Thymus (tissue), 11 donors: ENCODE measurements at regions not wholly inside any gene's neighbourhood (a gene's known extent, or its start where the extent isn't known, plus 50 kb on each side); places are given as distances from the start of the nearest gene placed in this dataset.

Experiments used
- DNase-seq, 9 donors: peaks; one replicate each; pipeline ENCODE4 v3.0.0-alpha.2; 2013; ENCODE audit warnings: low spot score in 9 of 9, low read depth in 6 of 9, missing footprints in 1 of 9
- H3K27ac ChIP-seq, 2 donors: one replicate each; pipeline ENCODE4 v1.5.1; 2013; ENCODE audit warnings: control low read depth in 1 of 2, low read depth in 1 of 2, low read length in 1 of 2, mild to moderate bottlenecking in 1 of 2, moderate library complexity in 1 of 2
- H3K27me3 ChIP-seq, 2 donors: one replicate each; pipeline ENCODE4 v1.5.1; 2013; ENCODE audit warnings: low read length in 1 of 2; ENCODE audit not compliant: control insufficient read depth in 2 of 2, insufficient read depth in 1 of 2
- H3K36me3 ChIP-seq, 2 donors: one replicate each; pipeline ENCODE4 v1.5.1; 2013; ENCODE audit warnings: low read length in 1 of 2, mild to moderate bottlenecking in 1 of 2, moderate library complexity in 1 of 2; ENCODE audit not compliant: control insufficient read depth in 2 of 2, insufficient read depth in 2 of 2
- H3K4me1 ChIP-seq, 2 donors: one replicate each; pipeline ENCODE4 v1.5.1; 2013; ENCODE audit warnings: low read length in 2 of 2; ENCODE audit not compliant: control insufficient read depth in 2 of 2, insufficient read depth in 2 of 2
- H3K4me3 ChIP-seq, 2 donors: one replicate each; pipeline ENCODE4 v1.5.1; 2013; ENCODE audit warnings: low read length in 2 of 2, control low read depth in 1 of 2, mild to moderate bottlenecking in 1 of 2
- H3K9me3 ChIP-seq, 2 donors: one replicate each; pipeline ENCODE4 v1.5.1; 2013; ENCODE audit warnings: low read length in 1 of 2, mild to moderate bottlenecking in 1 of 2; ENCODE audit not compliant: control insufficient read depth in 2 of 2, insufficient read depth in 1 of 2
- WGBS: extraction: QIAGEN DNeasy Blood & Tissue Kit; methylation state at CpG from one replicate; pipeline ENCODE4 v1.1.7; 2013; 5-methylcytosine and 5-hydroxymethylcytosine counted together
- donor health status: healthy.

- Histone ChIP-seq H3K4me3 (no peak overlapping the region), H3K27ac (no peak overlapping the region), H3K27me3 (peaks cover 0 to 4% of the 10 kb centered on the region in 2 donors), H3K4me1 (no peaks in the 10 kb centered on the region), H3K9me3 (no peaks in the 10 kb centered on the region), H3K36me3 (no peaks in the 10 kb centered on the region)
- 84% methylated on average over 5 of the region's 5 CpGs for WGBS
- no peak for DNase-seq
These were observed 145.5 kb upstream of the MAMLD1 start for GRCh38 chrX:150217609-150218008.

GRCh38 chrX:150219374-150220185 lies 143.5 kb upstream of the MAMLD1 start:
- Histone ChIP-seq H3K36me3 (no peaks in the 10 kb centered on the region), H3K27ac (no peak overlapping the region), H3K9me3 (no peaks in the 10 kb centered on the region), H3K4me1 (no peaks in the 10 kb centered on the region), H3K4me3 (no peak overlapping the region), H3K27me3 (peaks cover 0 to 4% of the 10 kb centered on the region in 2 donors)
- WGBS, result 94% methylated on average over 17 of the region's 17 CpGs
- DNase-seq, result no peak

GRCh38 chrX:150223176-150224015 lies 139.7 kb upstream of the MAMLD1 start:
- H3K36me3 ChIP-seq, result no peaks in the 10 kb centered on the region
- H3K9me3 ChIP-seq, result no peaks in the 10 kb centered on the region
- H3K4me3 ChIP-seq, result no peak overlapping the region
- DNase-seq, result no peak
- H3K27me3 ChIP-seq, result peaks cover 0 to 4% of the 10 kb centered on the region in 2 donors
- H3K4me1 ChIP-seq, result no peaks in the 10 kb centered on the region
- no peak overlapping the region for H3K27ac ChIP-seq
- WGBS, result 99% methylated on average over 12 of the region's 12 CpGs

- DNase-seq, result no peak
- no peaks in the 10 kb centered on the region for H3K36me3 ChIP-seq
- H3K4me3 ChIP-seq, result no peak overlapping the region
- H3K27ac ChIP-seq, result no peak overlapping the region
- peaks cover 0 to under 1% of the 10 kb centered on the region in 2 donors for H3K27me3 ChIP-seq
- no peaks in the 10 kb centered on the region for H3K4me1 ChIP-seq
- WGBS, result 75% methylated on average over 3 of the region's 3 CpGs
- no peaks in the 10 kb centered on the region for H3K9me3 ChIP-seq
These were observed 138.4 kb upstream of the MAMLD1 start for GRCh38 chrX:150224676-150225075.

- Histone ChIP-seq H3K4me1 (no peaks in the 10 kb centered on the region), H3K27me3 (no peaks in the 10 kb centered on the region), H3K4me3 (no peak overlapping the region), H3K36me3 (no peaks in the 10 kb centered on the region), H3K9me3 (no peaks in the 10 kb centered on the region), H3K27ac (no peak overlapping the region)
- WGBS, result 94% methylated on average over 3 of the region's 3 CpGs
- no peak for DNase-seq
These were observed 137.9 kb upstream of the MAMLD1 start for GRCh38 chrX:150225266-150225665.

GRCh38 chrX:150225756-150226155 lies 137.4 kb upstream of the MAMLD1 start:
- H3K4me1 ChIP-seq, result no peaks in the 10 kb centered on the region
- H3K27ac ChIP-seq, result no peak overlapping the region
- H3K27me3 ChIP-seq, result no peaks in the 10 kb centered on the region
- DNase-seq, result no peak
- no peak overlapping the region for H3K4me3 ChIP-seq
- WGBS, result 88% methylated on average over 11 of the region's 11 CpGs
- no peaks in the 10 kb centered on the region for H3K9me3 ChIP-seq
- no peaks in the 10 kb centered on the region for H3K36me3 ChIP-seq

GRCh38 chrX:150226223-150226965 lies 136.7 kb upstream of the MAMLD1 start:
- Histone ChIP-seq H3K27me3 (no peaks in the 10 kb centered on the region), H3K4me1 (no peaks in the 10 kb centered on the region), H3K9me3 (no peaks in the 10 kb centered on the region), H3K36me3 (no peaks in the 10 kb centered on the region), H3K4me3 (no peak overlapping the region), H3K27ac (no peak overlapping the region)
- no peak for DNase-seq
- WGBS, result 98% methylated on average over 9 of the region's 9 CpGs

- 16% methylated on average over 7 of the region's 7 CpGs for WGBS
- H3K27ac ChIP-seq, result no peak overlapping the region
- H3K4me1 ChIP-seq, result no peaks in the 10 kb centered on the region
- no peaks in the 10 kb centered on the region for H3K36me3 ChIP-seq
- DNase-seq, result peak in 1 of 9 donors; percentile 2
- H3K9me3 ChIP-seq, result no peaks in the 10 kb centered on the region
- no peak overlapping the region for H3K4me3 ChIP-seq
- H3K27me3 ChIP-seq, result no peaks in the 10 kb centered on the region
These were observed 135.7 kb upstream of the MAMLD1 start for GRCh38 chrX:150227321-150227860.
